Caco-2 (cell line): ENCODE measurements at regions not wholly inside any gene's neighbourhood (a gene's known extent, or its start where the extent isn't known, plus 50 kb on each side); places are given as distances from the start of the nearest gene placed in this dataset.

Experiments
- BruUV-seq: library from RNA; stranded (reverse); fragments of 400-500 nt; replicated peaks from 2 replicates; lab custom pipeline; 2021; lab: Mats Ljungman, UMichigan
- CTCF ChIA-PET: fragments of 300-600 bp; sonication (Branson Sonifier 250); formaldehyde crosslinking; loops from one replicate; lab custom pipeline; 2022; ENCODE audit warnings: antibody characterized with exemption; lab: Charles Lee
- POLR2A ChIA-PET: fragments of 300-600 bp; sonication (Branson Sonifier 250); formaldehyde crosslinking; loops from one replicate; lab custom pipeline; 2022; ENCODE audit warnings: antibody characterized with exemption; lab: Charles Lee
- DNase-seq, 2 experiments: peaks; one replicate each; pipeline versions ENCODE4 v3.0.0 to v3.0.0-alpha.2; 2020 to 2022
- H3K27me3 ChIP-seq: replicated peaks from 2 replicates; pipeline ENCODE4 v1.6.0; 2011; ENCODE audit warnings: low read length; ENCODE audit not compliant: control insufficient read depth, insufficient read depth
- H3K36me3 ChIP-seq: 2 replicates; pipeline ENCODE4 v1.5.1; 2011; ENCODE audit warnings: low read length; ENCODE audit not compliant: control insufficient read depth, insufficient read depth
- H3K4me1 ChIP-seq: fragments of 250-450 bp; sonication (Bioruptor Pico); 2 replicates; pipeline ENCODE4 v1.5.1; 2020; ENCODE audit warnings: mild to moderate bottlenecking
- H3K4me3 ChIP-seq: 2 replicates; pipeline ENCODE4 v1.5.1; 2011; ENCODE audit warnings: low read depth, mild to moderate bottlenecking, control low read depth, low read length
- H3K9me3 ChIP-seq: fragments of 250-450 bp; sonication (Bioruptor Pico); 2 replicates; pipeline ENCODE4 v1.5.1; 2020; ENCODE audit warnings: mild to moderate bottlenecking, moderate library complexity
- H3K27ac Mint-ChIP-seq: one replicate; pipeline ENCODE4 v1.8.0; 2022; ENCODE audit warnings: mixed read lengths; ENCODE audit not compliant: unreplicated experiment
- H3K27me3 Mint-ChIP-seq: one replicate; pipeline ENCODE4 v1.8.0; 2022; ENCODE audit warnings: mixed read lengths; ENCODE audit not compliant: insufficient read depth, unreplicated experiment
- H3K36me3 Mint-ChIP-seq: one replicate; pipeline ENCODE4 v1.8.0; 2022; ENCODE audit warnings: mild to moderate bottlenecking, mixed read lengths; ENCODE audit not compliant: insufficient read depth, unreplicated experiment
- H3K4me1 Mint-ChIP-seq: one replicate; pipeline ENCODE4 v1.8.0; 2022; ENCODE audit warnings: low read depth, mixed read lengths; ENCODE audit not compliant: unreplicated experiment
- H3K4me3 Mint-ChIP-seq: one replicate; pipeline ENCODE4 v1.8.0; 2022; ENCODE audit warnings: mild to moderate bottlenecking, moderate library complexity, mixed read lengths; ENCODE audit not compliant: unreplicated experiment
- H3K9me3 Mint-ChIP-seq: one replicate; pipeline ENCODE4 v1.8.0; 2022; ENCODE audit warnings: mixed read lengths; ENCODE audit not compliant: unreplicated experiment
- CTCF ChIP-seq, 2 experiments: fragments of 200-600 bp in 1 of 2; IDR thresholded peaks; 1 replicate in 1 of 2; 2 replicates in 1 of 2; pipeline versions ENCODE4 v1.5.1 to v1.8.0; 2011 to 2022; ENCODE audit warnings: antibody characterized with exemption in 1 of 2, control low read depth in 1 of 2, inconsistent platforms in 1 of 2, low read depth in 1 of 2, low read length in 1 of 2, mild to moderate bottlenecking in 1 of 2, moderate library complexity in 1 of 2; ENCODE audit not compliant: insufficient read depth in 1 of 2, severe bottlenecking in 1 of 2, unreplicated experiment in 1 of 2
- intact Hi-C: fragments of 100-400 bp; cut with micrococcal nuclease; formaldehyde crosslinking; loops from one replicate; pipeline ENCODE4 v1.10.0; 2022; ENCODE audit not compliant: unreplicated experiment

GRCh38 chrX:89124985-89125384, 378.0 kb downstream of the CPXCR1 start:
- Histone ChIP-seq H3K36me3 (no peaks in the 10 kb centered on the region), H3K4me1 (no peaks in the 10 kb centered on the region), H3K9me3 (no peaks in the 10 kb centered on the region), H3K27me3 (no peaks in the 10 kb centered on the region), H3K4me3 (no peak overlapping the region)
- intact Hi-C loops = no loop called here
- Mint-ChIP-seq H3K36me3 (no peaks in the 10 kb centered on the region), H3K27me3 (no peaks in the 10 kb centered on the region), H3K4me3 (no peak overlapping the region), H3K9me3 (peaks cover 10% of the 10 kb centered on the region), H3K4me1 (no peaks in the 10 kb centered on the region), H3K27ac (no peak overlapping the region)
- no peak for DNase-seq
- no TSS peak for BruUV-seq
- POLR2A ChIA-PET = no interaction called here
- CTCF ChIA-PET = no interaction called here
- TF ChIP-seq CTCF (IDR thresholded peaks at IDR 0.05; ENCODE audit: insufficient read depth in 1 of 2, low read depth in 1 of 2, low read length in 1 of 2, severe bottlenecking in 1 of 2, unreplicated experiment in 1 of 2) = no peak
